Ishikawa (cell line): ENCODE measurements at regions not wholly inside any gene's neighbourhood (a gene's known extent, or its start where the extent isn't known, plus 50 kb on each side); places are given as distances from the start of the nearest gene placed in this dataset.

ENCODE experiments used
- CEBPB ChIP-seq: IDR thresholded peaks from 2 replicates; pipeline ENCODE4 v1.6.1; 2012
- CREB1 ChIP-seq: IDR thresholded peaks from 2 replicates; pipeline ENCODE4 v1.6.1; 2012; ENCODE audit warnings: low read depth
- EGR1 ChIP-seq: IDR thresholded peaks from 2 replicates; pipeline ENCODE4 v1.6.1; 2012
- EP300 ChIP-seq: IDR thresholded peaks from 2 replicates; pipeline ENCODE4 v1.6.1; 2012; ENCODE audit warnings: borderline replicate concordance
- FOXM1 ChIP-seq: IDR thresholded peaks from 2 replicates; pipeline ENCODE4 v1.6.1; 2012; ENCODE audit warnings: low read depth, borderline replicate concordance
- MAX ChIP-seq: IDR thresholded peaks from 2 replicates; pipeline ENCODE4 v1.6.1; 2012
- NFIC ChIP-seq: IDR thresholded peaks from 2 replicates; pipeline ENCODE4 v1.6.1; 2012
- RAD21 ChIP-seq: IDR thresholded peaks from 2 replicates; pipeline ENCODE4 v1.6.1; 2012; ENCODE audit warnings: low read depth
- TAF1 ChIP-seq: IDR thresholded peaks from 2 replicates; pipeline ENCODE4 v1.6.1; 2012; ENCODE audit warnings: low read depth, mild to moderate bottlenecking
- TCF12 ChIP-seq: IDR thresholded peaks from 2 replicates; pipeline ENCODE4 v1.6.1; 2012; ENCODE audit warnings: low read depth
- TEAD4 ChIP-seq: IDR thresholded peaks from 2 replicates; pipeline ENCODE4 v1.6.1; 2012
- USF1 ChIP-seq: IDR thresholded peaks from 2 replicates; pipeline ENCODE4 v1.6.1; 2012
- YY1 ChIP-seq: IDR thresholded peaks from 2 replicates; pipeline ENCODE4 v1.6.1; 2012; ENCODE audit warnings: low read depth
- ZBTB7A ChIP-seq: IDR thresholded peaks from 2 replicates; pipeline ENCODE4 v1.6.1; 2012; ENCODE audit warnings: low read depth
- TF ChIP-seq, protein P1 (sequence below): IDR thresholded peaks from 2 replicates; pipeline ENCODE4 v1.6.1; 2012; ENCODE audit warnings: low read depth, mild to moderate bottlenecking

- TF ChIP-seq ZBTB7A (no peak), EP300 (no peak), CREB1 (no peak), NFIC (no peak), TAF1 (no peak), USF1 (no peak), RAD21 (no peak), FOXM1 (no peak), TEAD4 (no peak)
- TF ChIP-seq, protein P1, sequence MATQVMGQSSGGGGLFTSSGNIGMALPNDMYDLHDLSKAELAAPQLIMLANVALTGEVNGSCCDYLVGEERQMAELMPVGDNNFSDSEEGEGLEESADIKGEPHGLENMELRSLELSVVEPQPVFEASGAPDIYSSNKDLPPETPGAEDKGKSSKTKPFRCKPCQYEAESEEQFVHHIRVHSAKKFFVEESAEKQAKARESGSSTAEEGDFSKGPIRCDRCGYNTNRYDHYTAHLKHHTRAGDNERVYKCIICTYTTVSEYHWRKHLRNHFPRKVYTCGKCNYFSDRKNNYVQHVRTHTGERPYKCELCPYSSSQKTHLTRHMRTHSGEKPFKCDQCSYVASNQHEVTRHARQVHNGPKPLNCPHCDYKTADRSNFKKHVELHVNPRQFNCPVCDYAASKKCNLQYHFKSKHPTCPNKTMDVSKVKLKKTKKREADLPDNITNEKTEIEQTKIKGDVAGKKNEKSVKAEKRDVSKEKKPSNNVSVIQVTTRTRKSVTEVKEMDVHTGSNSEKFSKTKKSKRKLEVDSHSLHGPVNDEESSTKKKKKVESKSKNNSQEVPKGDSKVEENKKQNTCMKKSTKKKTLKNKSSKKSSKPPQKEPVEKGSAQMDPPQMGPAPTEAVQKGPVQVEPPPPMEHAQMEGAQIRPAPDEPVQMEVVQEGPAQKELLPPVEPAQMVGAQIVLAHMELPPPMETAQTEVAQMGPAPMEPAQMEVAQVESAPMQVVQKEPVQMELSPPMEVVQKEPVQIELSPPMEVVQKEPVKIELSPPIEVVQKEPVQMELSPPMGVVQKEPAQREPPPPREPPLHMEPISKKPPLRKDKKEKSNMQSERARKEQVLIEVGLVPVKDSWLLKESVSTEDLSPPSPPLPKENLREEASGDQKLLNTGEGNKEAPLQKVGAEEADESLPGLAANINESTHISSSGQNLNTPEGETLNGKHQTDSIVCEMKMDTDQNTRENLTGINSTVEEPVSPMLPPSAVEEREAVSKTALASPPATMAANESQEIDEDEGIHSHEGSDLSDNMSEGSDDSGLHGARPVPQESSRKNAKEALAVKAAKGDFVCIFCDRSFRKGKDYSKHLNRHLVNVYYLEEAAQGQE, result no peak
Measured at GRCh38 chr1:116312681-116313069, 60.4 kb upstream of the ATP1A1 start.

DNA sequence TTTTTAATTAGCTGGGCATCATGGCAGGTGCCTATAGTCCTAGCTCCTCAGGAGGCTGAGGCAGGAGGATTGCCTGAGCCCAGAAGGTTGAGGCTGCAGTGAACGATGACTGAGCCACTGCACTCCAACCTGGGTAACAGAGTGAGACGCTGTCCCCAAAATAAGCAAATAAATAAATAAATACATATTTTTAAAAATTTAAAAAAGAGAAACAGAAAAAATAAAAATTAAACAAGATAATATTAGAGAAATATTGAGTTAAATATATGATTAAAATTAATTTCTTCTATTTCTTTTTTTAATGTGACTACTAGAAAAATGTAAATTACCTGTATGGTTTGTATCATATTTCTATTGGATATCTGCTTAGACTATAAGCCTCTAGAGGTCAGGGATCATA lies 59.3 kb upstream of the ATP1A1 start:
- TF ChIP-seq TAF1 (no peak), YY1 (no peak), MAX (no peak)

GRCh38 chr1:116314305-116314919 lies 58.6 kb upstream of the ATP1A1 start:
- TF ChIP-seq CEBPB, result peak; percentile 65; the same call in 1 of the 2 replicates
- no peak for TF ChIP-seq EGR1

DNA sequence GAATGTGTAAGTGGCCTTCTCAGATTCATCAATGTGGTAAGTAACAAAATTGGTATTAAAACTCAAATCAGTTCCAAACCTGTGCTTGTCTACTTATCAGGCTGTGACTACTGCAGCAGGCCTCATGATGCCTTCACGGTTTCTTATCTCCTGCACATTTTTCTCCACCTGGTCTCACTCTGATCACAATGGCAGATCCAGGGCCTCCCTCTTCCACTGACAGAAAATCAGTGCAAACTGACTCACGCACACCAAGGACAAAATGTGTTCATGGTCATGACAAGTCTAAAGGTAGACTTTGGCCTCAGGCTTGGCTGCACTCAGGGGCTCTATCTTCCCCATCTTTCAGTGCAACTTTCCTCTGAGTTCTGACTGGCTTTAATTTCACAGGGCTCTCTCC lies 56.7 kb upstream of the ATP1A1 start:
- TF ChIP-seq TEAD4 (no peak), NFIC (no peak), MAX (no peak), USF1 (no peak), CEBPB (no peak), EP300 (no peak), ZBTB7A (no peak), TAF1 (no peak), RAD21 (no peak), YY1 (no peak)

DNA sequence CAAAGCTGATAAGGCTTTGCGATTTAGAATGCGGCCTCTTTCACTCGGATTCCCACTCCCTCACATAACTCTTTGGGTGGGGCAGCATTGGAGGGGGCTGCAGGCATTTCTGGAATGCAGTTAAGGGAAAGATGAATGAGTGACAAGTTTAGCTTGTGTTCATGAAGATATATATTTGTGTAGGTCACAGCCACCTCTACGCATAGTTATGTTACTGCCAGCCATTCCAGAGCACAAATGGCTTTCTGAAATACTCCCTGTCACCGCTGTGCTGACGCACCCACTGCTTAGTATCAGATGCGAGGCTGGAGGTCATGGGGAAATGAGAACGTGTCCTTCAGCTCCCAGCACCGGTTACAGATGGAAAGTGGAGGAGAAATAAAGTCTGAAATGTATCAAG lies 54.1 kb upstream of the ATP1A1 start:
- TF ChIP-seq NFIC (no peak), RAD21 (no peak), ZBTB7A (no peak), TCF12 (no peak), MAX (no peak), TAF1 (no peak), FOXM1 (no peak), TEAD4 (no peak), USF1 (no peak), CEBPB (no peak), CREB1 (no peak), EP300 (no peak)

DNA sequence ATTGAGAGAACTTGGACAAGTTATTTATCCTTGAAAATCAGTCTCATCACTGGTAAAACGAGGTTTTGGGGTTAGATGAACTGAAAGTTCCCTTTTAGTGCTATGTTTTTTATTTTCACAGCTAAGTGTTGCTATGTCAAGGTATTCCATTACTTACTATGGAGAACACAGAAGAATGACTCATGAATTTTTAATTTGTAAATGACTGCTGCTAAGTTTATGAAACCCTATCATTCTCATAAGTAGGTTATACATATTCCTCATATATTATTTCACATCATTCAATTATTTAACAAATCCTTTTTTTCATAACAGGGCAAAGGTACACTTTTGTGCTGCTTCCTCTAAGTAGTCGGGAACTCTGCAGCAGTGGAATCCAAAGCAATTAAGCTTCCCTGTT lies 52.2 kb upstream of the ATP1A1 start:
- TF ChIP-seq FOXM1, result no peak
- no peak for TF ChIP-seq ZBTB7A
- TF ChIP-seq EP300, result no peak
- TF ChIP-seq EGR1, result no peak
- TF ChIP-seq TAF1, result no peak
- no peak for TF ChIP-seq YY1
- no peak for TF ChIP-seq TCF12
- TF ChIP-seq USF1, result no peak
- TF ChIP-seq, protein P1, result no peak
- no peak for TF ChIP-seq MAX
- TF ChIP-seq CREB1, result no peak
- TF ChIP-seq NFIC, result no peak
- no peak for TF ChIP-seq TEAD4
- TF ChIP-seq RAD21, result no peak
- TF ChIP-seq CEBPB, result no peak
